Smooth muscle cell (in vitro differentiated cells): ENCODE measurements at regions not wholly inside any gene's neighbourhood (a gene's known extent, or its start where the extent isn't known, plus 50 kb on each side); places are given as distances from the start of the nearest gene placed in this dataset.
A peak's percentile ranks its signal among the peaks of the same experiment; 100 is the strongest.
"Not testable (repeated sequence)": the region's sequence is repeated elsewhere in the genome, so short reads cannot be mapped to it uniquely, and the experiment has no call there.

Source experiments
- DNase-seq: peaks from one replicate; lab custom pipeline; 2025; ENCODE audit not compliant: unreplicated experiment; lab: John Stamatoyannopoulos, UW
- H2AFZ ChIP-seq: fragments of 200-600 bp; sonication (generic); 2 replicates; pipeline ENCODE4 v1.6.0; 2016; ENCODE audit warnings: antibody characterized with exemption, low read depth, mild to moderate bottlenecking
- H3F3A ChIP-seq: fragments of 200-600 bp; sonication (generic); 2 replicates; pipeline ENCODE4 v1.6.0; 2017; ENCODE audit warnings: antibody characterized with exemption, low read depth
- H3K27ac ChIP-seq: fragments of 200-600 bp; sonication (generic); 2 replicates; pipeline ENCODE4 v1.5.1; 2016; ENCODE audit warnings: low read depth, mild to moderate bottlenecking
- H3K27me3 ChIP-seq: fragments of 200-600 bp; sonication (generic); 2 replicates; pipeline ENCODE4 v1.6.1; 2016; ENCODE audit warnings: low read depth, mild to moderate bottlenecking
- H3K36me3 ChIP-seq: fragments of 200-600 bp; sonication (generic); 2 replicates; pipeline ENCODE4 v1.5.1; 2016; ENCODE audit warnings: low read depth
- H3K4me1 ChIP-seq: fragments of 200-600 bp; sonication (generic); 2 replicates; pipeline ENCODE4 v1.5.1; 2016; ENCODE audit warnings: low read depth
- H3K4me2 ChIP-seq: fragments of 200-600 bp; sonication (generic); 2 replicates; pipeline ENCODE4 v1.6.0; 2016; ENCODE audit warnings: mild to moderate bottlenecking
- H3K4me3 ChIP-seq: fragments of 200-600 bp; sonication (generic); 2 replicates; pipeline ENCODE4 v1.5.1; 2016; ENCODE audit warnings: mild to moderate bottlenecking
- H3K79me2 ChIP-seq: fragments of 200-600 bp; sonication (generic); 2 replicates; pipeline ENCODE4 v1.6.0; 2016; ENCODE audit warnings: low read depth, mild to moderate bottlenecking
- H3K9ac ChIP-seq: fragments of 200-600 bp; sonication (generic); 2 replicates; pipeline ENCODE4 v1.6.0; 2016; ENCODE audit warnings: low read depth
- H3K9me3 ChIP-seq: fragments of 200-600 bp; sonication (generic); replicated peaks from 2 replicates; pipeline ENCODE4 v1.5.1; 2016; ENCODE audit warnings: low read depth
- H4K20me1 ChIP-seq: fragments of 200-600 bp; sonication (generic); 2 replicates; pipeline ENCODE4 v1.6.0; 2016; ENCODE audit warnings: low read depth
- WGBS: methylation state at CpG from one replicate; pipeline ENCODE4 v1.1.7; 2016; ENCODE audit warnings: low lambda C conversion rate; 5-methylcytosine and 5-hydroxymethylcytosine counted together
- TF ChIP-seq, protein P1 (sequence below): fragments of 200-600 bp; sonication (generic); IDR thresholded peaks from 2 replicates; pipeline ENCODE4 v1.5.1; 2017; ENCODE audit warnings: borderline replicate concordance, mild to moderate bottlenecking, antibody characterized with exemption; ENCODE audit not compliant: insufficient read depth, poor library complexity, severe bottlenecking

- Histone ChIP-seq H3K27me3 (no peaks in the 10 kb centered on the region), H3K27ac (peak overlapping the region; percentile 54), H3K79me2 (no peaks in the 10 kb centered on the region), H4K20me1 (no peaks in the 10 kb centered on the region), H3K4me2 (no peak overlapping the region), H3K9ac (no peak overlapping the region), H2AFZ (no peak overlapping the region), H3K36me3 (no peaks in the 10 kb centered on the region), H3K4me3 (no peak overlapping the region), H3K9me3 (no peaks in the 10 kb centered on the region), H3F3A (peaks cover 7% of the 10 kb centered on the region), H3K4me1 (peaks cover 9% of the 10 kb centered on the region)
- DNase-seq: no peak
- TF ChIP-seq, protein P1, sequence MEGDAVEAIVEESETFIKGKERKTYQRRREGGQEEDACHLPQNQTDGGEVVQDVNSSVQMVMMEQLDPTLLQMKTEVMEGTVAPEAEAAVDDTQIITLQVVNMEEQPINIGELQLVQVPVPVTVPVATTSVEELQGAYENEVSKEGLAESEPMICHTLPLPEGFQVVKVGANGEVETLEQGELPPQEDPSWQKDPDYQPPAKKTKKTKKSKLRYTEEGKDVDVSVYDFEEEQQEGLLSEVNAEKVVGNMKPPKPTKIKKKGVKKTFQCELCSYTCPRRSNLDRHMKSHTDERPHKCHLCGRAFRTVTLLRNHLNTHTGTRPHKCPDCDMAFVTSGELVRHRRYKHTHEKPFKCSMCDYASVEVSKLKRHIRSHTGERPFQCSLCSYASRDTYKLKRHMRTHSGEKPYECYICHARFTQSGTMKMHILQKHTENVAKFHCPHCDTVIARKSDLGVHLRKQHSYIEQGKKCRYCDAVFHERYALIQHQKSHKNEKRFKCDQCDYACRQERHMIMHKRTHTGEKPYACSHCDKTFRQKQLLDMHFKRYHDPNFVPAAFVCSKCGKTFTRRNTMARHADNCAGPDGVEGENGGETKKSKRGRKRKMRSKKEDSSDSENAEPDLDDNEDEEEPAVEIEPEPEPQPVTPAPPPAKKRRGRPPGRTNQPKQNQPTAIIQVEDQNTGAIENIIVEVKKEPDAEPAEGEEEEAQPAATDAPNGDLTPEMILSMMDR: no peak
- whole genome bisulfite sequencing: 51% methylated on average over 2 of the region's 2 CpGs
These were observed 110.8 kb downstream of the HMHB1 start for GRCh38 chr5:143922718-143923117.

- Histone ChIP-seq H2AFZ (peak overlapping the region; percentile 48), H3F3A (peaks cover 7% of the 10 kb centered on the region), H3K9ac (no peak overlapping the region), H3K36me3 (no peaks in the 10 kb centered on the region), H3K4me1 (peaks cover 9% of the 10 kb centered on the region), H3K27me3 (no peaks in the 10 kb centered on the region), H3K4me3 (no peak overlapping the region), H3K4me2 (peak overlapping the region; percentile 64), H3K9me3 (no peaks in the 10 kb centered on the region), H3K79me2 (no peaks in the 10 kb centered on the region), H4K20me1 (no peaks in the 10 kb centered on the region), H3K27ac (peak overlapping the region; percentile 54)
- no peak for DNase-seq
- TF ChIP-seq, protein P1: no peak
- WGBS: 58% methylated on average over 6 of the region's 6 CpGs
These were observed 111.8 kb downstream of the HMHB1 start for GRCh38 chr5:143923634-143924266.

DNA sequence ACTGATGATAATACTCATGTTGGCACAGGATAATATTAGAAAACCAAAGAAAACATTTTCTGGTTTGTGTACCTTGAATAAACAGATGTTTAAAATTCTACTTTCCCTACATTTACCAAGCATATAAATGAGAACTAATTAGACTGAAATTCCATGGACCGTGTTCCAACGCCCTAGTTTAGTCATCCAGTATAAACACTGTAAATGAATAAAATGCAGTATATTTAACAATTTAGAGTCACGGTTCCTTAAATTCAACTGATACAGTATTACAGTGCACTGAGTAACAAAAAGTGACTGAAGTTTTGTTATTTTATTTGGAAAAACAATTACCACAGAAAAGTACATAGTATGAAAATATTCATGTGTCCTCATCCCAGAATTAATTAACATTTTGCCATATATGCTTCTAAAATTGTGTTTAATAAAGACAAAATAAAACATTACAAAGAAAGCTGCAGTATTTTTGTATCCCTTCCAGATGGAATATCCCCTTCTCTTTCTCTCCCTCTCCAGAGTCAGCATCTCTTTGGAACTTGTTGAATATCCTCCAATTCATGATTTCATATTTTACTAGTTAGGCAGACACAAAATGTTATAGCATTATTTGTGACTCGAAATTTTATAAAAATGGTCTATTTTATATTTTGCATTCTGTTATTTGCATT, 112.5 kb downstream of the HMHB1 start:
- TF ChIP-seq, protein P1: no peak
- H3K4me3 ChIP-seq: no peak overlapping the region
- no peaks in the 10 kb centered on the region for H3K9me3 ChIP-seq
- H3F3A ChIP-seq: peaks cover 7% of the 10 kb centered on the region
- no peaks in the 10 kb centered on the region for H3K79me2 ChIP-seq
- 59% methylated on average over 4 of the region's 4 CpGs for WGBS
- DNase-seq: no peak
- H2AFZ ChIP-seq: peak overlapping the region; percentile 48
- H3K4me2 ChIP-seq: peak overlapping the region; percentile 64
- no peaks in the 10 kb centered on the region for H3K27me3 ChIP-seq
- H3K9ac ChIP-seq: no peak overlapping the region
- H3K27ac ChIP-seq: peak overlapping the region; percentile 54
- H4K20me1 ChIP-seq: no peaks in the 10 kb centered on the region
- peaks cover 9% of the 10 kb centered on the region for H3K4me1 ChIP-seq
- no peaks in the 10 kb centered on the region for H3K36me3 ChIP-seq

GRCh38 chr5:143924979-143925325, 113.0 kb downstream of the HMHB1 start:
- not testable (repeated sequence) for H2AFZ ChIP-seq, H3K4me3 ChIP-seq, H3K27ac ChIP-seq, H3K4me2 ChIP-seq, H3K27me3 ChIP-seq, H3K9me3 ChIP-seq, H3K79me2 ChIP-seq, H3K36me3 ChIP-seq, H3K9ac ChIP-seq, H4K20me1 ChIP-seq, DNase-seq, H3F3A ChIP-seq, H3K4me1 ChIP-seq
- 65% methylated on average over 3 of the region's 3 CpGs for WGBS
